Chondrocyte (in vitro differentiated cells): ENCODE measurements at regions not wholly inside any gene's neighbourhood (a gene's known extent, or its start where the extent isn't known, plus 50 kb on each side); places are given as distances from the start of the nearest gene placed in this dataset.

Experiments used
- DNase-seq: peaks from one replicate; pipeline ENCODE4 v3.0.0; 2021; ENCODE audit warnings: mixed read lengths, low spot score
- H3K27ac Mint-ChIP-seq: one replicate; pipeline ENCODE4 v1.8.0; 2021; ENCODE audit warnings: mild to moderate bottlenecking, moderate library complexity, mixed read lengths; ENCODE audit not compliant: unreplicated experiment
- H3K27me3 Mint-ChIP-seq: 2 replicates; pipeline ENCODE4 v1.8.0; 2021; ENCODE audit warnings: low read depth, mixed read lengths
- H3K36me3 Mint-ChIP-seq: 2 replicates; pipeline ENCODE4 v1.8.0; 2021; ENCODE audit warnings: low read depth, mixed read lengths
- H3K4me1 Mint-ChIP-seq: 2 replicates; pipeline ENCODE4 v1.8.0; 2021; ENCODE audit warnings: low read depth, mild to moderate bottlenecking, mixed read lengths
- H3K4me3 Mint-ChIP-seq: one replicate; pipeline ENCODE4 v1.8.0; 2021; ENCODE audit warnings: mild to moderate bottlenecking, moderate library complexity, mixed read lengths; ENCODE audit not compliant: unreplicated experiment
- H3K9me3 Mint-ChIP-seq: 2 replicates; pipeline ENCODE4 v1.8.0; 2021; ENCODE audit warnings: low read depth, mixed read lengths
- TF ChIP-seq, protein P1 (sequence below): fragments of 200-600 bp; sonication (generic); IDR thresholded peaks from 2 replicates; pipeline ENCODE4 v1.5.0; 2021; ENCODE audit warnings: antibody characterized with exemption, mild to moderate bottlenecking, moderate library complexity

DNA sequence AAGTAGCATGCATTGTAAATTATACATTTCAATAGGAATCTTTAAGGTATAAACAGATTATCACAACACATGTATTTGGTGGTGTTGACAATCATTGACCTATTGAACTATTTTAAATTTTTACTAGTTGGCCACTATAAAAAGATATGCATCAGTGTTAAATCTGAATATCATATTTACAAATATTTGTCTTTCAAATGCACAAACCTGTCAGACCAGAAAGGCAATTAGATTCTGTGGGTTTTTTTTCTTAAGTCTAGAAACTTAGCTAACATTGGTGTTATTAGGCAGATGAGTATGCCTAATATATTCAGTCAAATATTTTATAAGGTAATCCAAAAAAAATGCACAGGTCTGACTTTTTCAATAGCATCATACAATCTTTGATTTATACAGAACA lies 241.4 kb upstream of the DGKB start:
- Mint-ChIP-seq H3K4me3 (no peak overlapping the region), H3K27ac (no peak overlapping the region), H3K36me3 (peaks cover 2% of the 10 kb centered on the region), H3K9me3 (peaks cover 6% of the 10 kb centered on the region), H3K4me1 (no peaks in the 10 kb centered on the region), H3K27me3 (no peaks in the 10 kb centered on the region)
- TF ChIP-seq, protein P1, sequence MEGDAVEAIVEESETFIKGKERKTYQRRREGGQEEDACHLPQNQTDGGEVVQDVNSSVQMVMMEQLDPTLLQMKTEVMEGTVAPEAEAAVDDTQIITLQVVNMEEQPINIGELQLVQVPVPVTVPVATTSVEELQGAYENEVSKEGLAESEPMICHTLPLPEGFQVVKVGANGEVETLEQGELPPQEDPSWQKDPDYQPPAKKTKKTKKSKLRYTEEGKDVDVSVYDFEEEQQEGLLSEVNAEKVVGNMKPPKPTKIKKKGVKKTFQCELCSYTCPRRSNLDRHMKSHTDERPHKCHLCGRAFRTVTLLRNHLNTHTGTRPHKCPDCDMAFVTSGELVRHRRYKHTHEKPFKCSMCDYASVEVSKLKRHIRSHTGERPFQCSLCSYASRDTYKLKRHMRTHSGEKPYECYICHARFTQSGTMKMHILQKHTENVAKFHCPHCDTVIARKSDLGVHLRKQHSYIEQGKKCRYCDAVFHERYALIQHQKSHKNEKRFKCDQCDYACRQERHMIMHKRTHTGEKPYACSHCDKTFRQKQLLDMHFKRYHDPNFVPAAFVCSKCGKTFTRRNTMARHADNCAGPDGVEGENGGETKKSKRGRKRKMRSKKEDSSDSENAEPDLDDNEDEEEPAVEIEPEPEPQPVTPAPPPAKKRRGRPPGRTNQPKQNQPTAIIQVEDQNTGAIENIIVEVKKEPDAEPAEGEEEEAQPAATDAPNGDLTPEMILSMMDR, result no peak
- DNase-seq, result no peak

DNA sequence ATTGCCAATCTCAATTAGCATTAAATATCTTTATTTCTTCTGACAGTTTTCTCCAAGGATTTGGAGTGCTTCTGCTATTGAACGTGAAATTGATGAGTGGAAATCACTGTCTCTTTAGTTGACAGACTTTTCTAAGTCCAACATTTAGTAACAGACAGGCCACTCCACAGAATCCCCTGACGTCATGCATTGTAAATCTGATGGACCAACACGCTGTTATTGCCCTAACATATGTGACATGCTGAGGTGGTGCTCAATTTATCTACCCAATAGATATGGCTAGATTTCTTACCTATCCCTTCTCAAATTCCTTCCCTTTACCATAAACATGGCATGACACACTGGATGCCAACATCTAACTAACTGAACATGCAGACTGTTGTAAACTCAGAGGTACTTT lies 240.6 kb upstream of the DGKB start:
- Mint-ChIP-seq H3K27ac (no peak overlapping the region), H3K27me3 (no peaks in the 10 kb centered on the region), H3K4me3 (no peak overlapping the region), H3K4me1 (no peaks in the 10 kb centered on the region), H3K36me3 (peaks cover 2% of the 10 kb centered on the region), H3K9me3 (peaks cover 3% of the 10 kb centered on the region)
- no peak for DNase-seq
- TF ChIP-seq, protein P1, result no peak

DNA sequence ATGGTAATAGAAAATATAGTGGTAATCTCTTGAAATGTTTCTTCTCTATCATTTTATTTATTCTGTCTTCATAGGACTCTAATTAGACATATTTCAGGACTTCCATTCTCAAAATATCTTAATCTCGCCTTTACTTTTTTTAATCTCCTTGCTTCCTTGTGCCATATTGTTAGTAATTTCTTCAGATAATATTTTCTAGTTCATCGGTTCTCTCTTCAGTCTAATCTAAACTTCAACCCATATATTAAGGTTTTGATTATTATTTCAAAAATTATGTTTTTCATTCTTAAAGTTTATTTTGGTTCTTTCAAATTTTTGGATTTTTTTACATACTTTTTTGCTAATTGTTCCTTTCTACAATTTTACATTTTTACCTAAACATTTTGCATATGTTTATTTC lies 237.9 kb upstream of the DGKB start:
- peaks cover 2% of the 10 kb centered on the region for H3K36me3 Mint-ChIP-seq
- no peak overlapping the region for H3K27ac Mint-ChIP-seq
- H3K4me3 Mint-ChIP-seq, result no peak overlapping the region
- H3K4me1 Mint-ChIP-seq, result no peaks in the 10 kb centered on the region
- DNase-seq, result no peak
- TF ChIP-seq, protein P1, result no peak
- H3K9me3 Mint-ChIP-seq, result peaks cover 3% of the 10 kb centered on the region
- no peaks in the 10 kb centered on the region for H3K27me3 Mint-ChIP-seq

DNA sequence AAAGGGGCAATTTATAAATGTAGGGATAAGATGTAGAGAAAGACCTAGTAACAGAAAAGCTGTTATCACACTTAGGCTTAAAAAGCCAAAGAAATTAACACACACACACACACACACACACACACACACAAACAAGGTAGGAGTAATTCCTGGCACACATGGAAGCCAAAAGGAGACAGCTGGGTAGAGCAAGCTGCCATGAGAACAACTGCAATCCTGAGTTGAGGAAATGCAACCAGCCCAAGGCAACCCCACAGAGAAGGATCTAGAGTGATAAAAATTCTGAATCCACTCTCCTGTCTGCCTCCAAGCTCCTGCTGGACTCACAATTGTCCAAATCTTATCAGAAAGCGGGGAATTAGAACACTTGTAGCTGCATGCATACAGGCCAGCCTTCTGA lies 229.1 kb upstream of the DGKB start:
- H3K4me1 Mint-ChIP-seq, result peaks cover 10% of the 10 kb centered on the region
- no peak for DNase-seq

DNA sequence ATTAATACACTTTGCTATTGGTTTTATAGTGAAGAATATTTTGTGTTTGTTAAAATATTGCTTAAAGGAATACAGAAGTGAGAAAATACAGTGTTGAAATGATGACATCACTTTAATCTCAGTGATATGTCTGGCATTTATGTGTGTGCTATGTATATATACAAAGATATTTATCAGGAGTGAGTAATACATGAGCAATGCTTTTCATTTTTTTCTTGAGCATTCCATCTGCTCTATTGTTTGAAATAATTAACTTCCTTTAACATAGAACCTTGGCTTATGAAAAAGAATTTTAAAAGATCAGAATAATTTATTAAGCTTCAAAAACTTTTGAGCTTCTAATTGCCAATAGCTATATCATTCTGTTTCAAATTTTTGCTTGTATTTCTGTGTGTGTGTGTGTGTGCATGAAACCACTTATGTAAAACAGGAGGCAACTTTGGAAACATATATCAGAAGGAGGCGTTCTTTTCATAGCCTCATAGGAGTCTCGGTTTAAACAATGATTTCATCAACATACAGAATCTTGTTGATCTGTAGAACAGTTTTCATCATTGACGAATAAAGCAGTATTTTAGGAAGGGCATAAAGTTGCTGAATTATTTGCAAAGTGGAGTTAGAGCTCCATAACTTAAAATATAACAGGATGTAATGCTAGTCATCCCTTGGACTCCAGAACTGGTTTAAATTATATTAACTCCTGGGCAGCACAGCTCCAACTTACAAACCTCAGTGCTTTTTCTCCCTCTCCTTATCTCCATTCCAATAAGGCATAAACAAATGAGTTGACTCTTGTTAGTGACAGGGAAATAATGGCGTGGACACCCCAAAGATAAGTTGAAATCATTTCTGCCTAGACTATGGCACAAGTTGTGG lies 228.4 kb upstream of the DGKB start:
- H3K36me3 Mint-ChIP-seq, result no peaks in the 10 kb centered on the region
- no peaks in the 10 kb centered on the region for H3K9me3 Mint-ChIP-seq
- no peak overlapping the region for H3K27ac Mint-ChIP-seq
- no peak overlapping the region for H3K4me3 Mint-ChIP-seq
- H3K27me3 Mint-ChIP-seq, result no peaks in the 10 kb centered on the region
- H3K4me1 Mint-ChIP-seq, result peaks cover 10% of the 10 kb centered on the region
- TF ChIP-seq, protein P1, result no peak
- no peak for DNase-seq

More for the DNA sequence above, 229.1 kb upstream of the DGKB start:
- H3K4me3 Mint-ChIP-seq, result no peak overlapping the region
- no peak overlapping the region for H3K27ac Mint-ChIP-seq
- TF ChIP-seq, protein P1, result no peak
- H3K27me3 Mint-ChIP-seq, result no peaks in the 10 kb centered on the region
- H3K36me3 Mint-ChIP-seq, result no peaks in the 10 kb centered on the region
- no peaks in the 10 kb centered on the region for H3K9me3 Mint-ChIP-seq
